22Rv1 (cell line): ENCODE measurements at regions not wholly inside any gene's neighbourhood (a gene's known extent, or its start where the extent isn't known, plus 50 kb on each side); places are given as distances from the start of the nearest gene placed in this dataset.

Experiments used
- CTCF ChIP-seq: fragments of 450-650 bp; IDR thresholded peaks from 2 replicates; pipeline ENCODE4 v1.5.1; 2017; ENCODE audit warnings: mild to moderate bottlenecking
- ZFX ChIP-seq: fragments of 450-650 bp; IDR thresholded peaks from 2 replicates; pipeline ENCODE4 v1.6.1; 2017; ENCODE audit warnings: antibody characterized with exemption, borderline replicate concordance

DNA sequence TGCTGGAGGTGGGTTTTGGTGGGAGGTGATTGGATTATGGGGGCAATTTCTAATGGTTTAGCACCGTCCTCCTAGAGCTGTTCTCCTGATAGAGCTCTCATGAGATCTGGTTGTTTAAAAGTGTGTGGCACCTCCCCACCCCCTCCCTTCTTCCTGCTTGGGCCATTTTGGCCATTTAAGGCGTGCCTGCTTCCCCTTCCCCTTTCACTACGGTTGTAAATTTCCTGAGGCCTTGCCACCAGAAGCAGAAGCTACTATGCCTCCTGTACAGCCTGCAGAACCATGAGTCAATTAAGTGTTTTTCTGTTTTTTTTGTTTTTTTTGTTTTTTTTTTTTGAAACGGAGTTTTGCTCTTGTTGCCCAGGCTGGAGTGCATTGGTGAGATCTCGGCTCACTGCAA lies 335.7 kb upstream of the HS6ST1 start:
- no peak for TF ChIP-seq CTCF
- TF ChIP-seq ZFX = no peak
